Mesodermal cell (in vitro differentiated cells): ENCODE measurements at regions not wholly inside any gene's neighbourhood (a gene's known extent, or its start where the extent isn't known, plus 50 kb on each side); places are given as distances from the start of the nearest gene placed in this dataset.

Experiments
- H3K27ac ChIP-seq: 2 replicates; pipeline ENCODE4 v1.7.0; 2013; ENCODE audit warnings: mild to moderate bottlenecking, low read depth, low read length, moderate library complexity; ENCODE audit not compliant: severe bottlenecking
- H3K36me3 ChIP-seq: 2 replicates; pipeline ENCODE4 v1.7.1; 2013; ENCODE audit warnings: mild to moderate bottlenecking, low read length, moderate library complexity; ENCODE audit not compliant: control insufficient read depth, insufficient read depth
- H3K4me1 ChIP-seq: one replicate; pipeline ENCODE4 v1.7.1; 2013; ENCODE audit warnings: mild to moderate bottlenecking, low read length; ENCODE audit not compliant: insufficient read depth, control insufficient read depth, poor library complexity, severe bottlenecking
- H3K4me3 ChIP-seq: 2 replicates; pipeline ENCODE4 v1.7.0; 2013; ENCODE audit warnings: low read length, control low read depth, mild to moderate bottlenecking; ENCODE audit not compliant: insufficient read depth, poor library complexity, severe bottlenecking; ENCODE audit errors: extremely low read depth
- H3K9me3 ChIP-seq: 2 replicates; pipeline ENCODE4 v1.7.1; 2013; ENCODE audit warnings: mild to moderate bottlenecking, low read length, moderate library complexity; ENCODE audit not compliant: control insufficient read depth
- WGBS, 2 experiments: methylation state at CpG; one replicate each; pipeline ENCODE4 v1.1.5; 2013; ENCODE audit warnings: missing lambda C conversion rate in 2 of 2; ENCODE audit not compliant: insufficient coverage in 2 of 2; 5-methylcytosine and 5-hydroxymethylcytosine counted together

DNA sequence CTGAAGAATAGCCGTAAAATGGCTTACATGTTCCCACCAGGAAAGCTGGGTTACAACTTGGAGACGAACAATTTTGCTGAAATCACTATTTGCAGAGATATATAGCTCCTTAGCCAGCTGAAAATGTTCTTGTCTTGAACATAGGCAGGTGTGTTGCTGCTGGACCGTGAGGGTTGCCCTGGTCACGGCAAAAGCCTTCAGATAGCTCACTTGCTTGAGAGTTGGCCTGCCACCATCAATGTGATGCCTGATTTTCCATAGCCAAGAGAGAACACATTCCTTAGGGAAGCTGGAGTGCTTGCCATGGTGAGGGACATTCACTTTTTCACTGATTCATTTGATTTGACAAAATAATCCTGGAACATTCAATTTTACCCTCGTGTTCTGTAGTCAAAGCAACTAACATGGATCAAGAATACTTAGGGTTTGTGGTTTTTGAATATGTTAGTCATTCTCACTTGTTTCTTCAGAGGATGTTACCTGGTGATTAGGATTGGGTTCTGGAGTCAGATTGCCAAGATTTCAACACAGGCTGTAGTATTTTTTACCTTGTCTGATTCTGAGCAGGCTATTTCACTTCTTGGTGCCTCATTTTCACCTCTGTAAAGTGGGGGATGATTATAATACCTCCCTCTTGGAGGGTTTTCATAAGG, 536.9 kb downstream of the RAPGEF2 start:
- WGBS, 2 experiments, result 88 to 96% methylated on average over 3 to 4 of the region's 5 CpGs
- Histone ChIP-seq H3K36me3 (no peaks in the 10 kb centered on the region), H3K4me1 (no peaks in the 10 kb centered on the region), H3K9me3 (no peaks in the 10 kb centered on the region), H3K4me3 (no peak overlapping the region), H3K27ac (no peak overlapping the region)

DNA sequence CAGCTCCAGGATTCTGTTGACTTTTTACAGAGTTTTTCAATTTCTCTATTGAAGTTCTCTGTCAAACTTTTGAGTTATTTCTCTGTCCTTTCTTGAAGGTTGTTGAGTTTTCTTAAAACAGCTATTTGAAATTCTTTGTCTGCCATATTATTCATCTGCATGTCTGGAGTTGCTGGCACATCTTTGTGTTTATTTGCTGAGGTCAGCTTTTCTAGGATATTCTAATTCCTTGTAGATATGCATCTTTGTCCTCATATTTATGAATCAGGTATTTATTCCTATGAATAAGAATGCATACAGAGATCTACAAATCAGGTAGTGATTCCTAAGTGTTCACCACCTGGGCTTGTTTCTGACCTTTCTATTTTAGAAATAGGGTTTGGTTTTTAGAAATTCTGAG, 546.4 kb downstream of the RAPGEF2 start:
- no peaks in the 10 kb centered on the region for H3K36me3 ChIP-seq
- no peak overlapping the region for H3K27ac ChIP-seq
- no peak overlapping the region for H3K4me3 ChIP-seq
- H3K4me1 ChIP-seq, result no peaks in the 10 kb centered on the region
- peaks cover 2% of the 10 kb centered on the region for H3K9me3 ChIP-seq

DNA sequence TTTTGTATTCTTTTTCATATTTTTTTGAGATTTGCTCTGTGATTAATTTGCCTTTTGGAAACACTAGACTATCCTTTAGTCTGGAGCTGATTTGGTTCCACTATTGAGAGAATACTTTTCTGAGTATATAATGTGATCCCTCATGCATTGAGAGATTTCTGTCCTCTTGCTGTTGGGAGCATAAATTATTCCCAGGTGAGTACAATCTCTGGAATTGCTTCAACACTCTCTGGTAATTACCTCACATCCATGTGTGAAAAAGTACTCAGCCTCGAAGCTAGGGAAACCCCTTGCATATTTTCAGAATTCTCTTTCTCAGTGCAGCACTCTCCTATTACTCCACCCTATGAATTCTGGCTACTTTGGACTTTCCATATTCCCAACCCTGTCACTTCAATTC, 550.0 kb downstream of the RAPGEF2 start:
- peaks cover 2% of the 10 kb centered on the region for H3K9me3 ChIP-seq
- WGBS, 2 experiments, result 56 to 67% methylated on average over 1 of the region's 1 CpG
- no peaks in the 10 kb centered on the region for H3K36me3 ChIP-seq
- no peak overlapping the region for H3K4me3 ChIP-seq
- no peak overlapping the region for H3K27ac ChIP-seq
- no peaks in the 10 kb centered on the region for H3K4me1 ChIP-seq

DNA sequence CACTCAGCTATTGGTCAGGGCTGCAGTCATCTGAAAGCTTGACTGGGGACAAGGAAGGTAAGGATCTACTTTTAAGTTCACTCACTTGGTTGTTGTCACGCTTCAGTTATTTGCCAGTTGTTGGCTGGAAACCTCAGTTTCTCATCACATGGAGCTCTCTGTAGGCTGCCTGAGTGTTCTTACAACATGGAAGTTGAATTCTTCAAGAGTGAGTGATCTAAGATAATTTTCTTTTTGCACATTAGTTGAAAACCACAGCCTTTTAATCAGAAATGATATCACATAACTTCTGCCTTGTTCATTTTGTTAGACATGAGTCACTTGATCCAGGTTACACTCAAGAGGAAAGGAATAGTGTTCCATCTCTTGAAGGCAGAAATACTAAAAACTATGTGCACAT, 552.7 kb downstream of the RAPGEF2 start:
- Histone ChIP-seq H3K36me3 (no peaks in the 10 kb centered on the region), H3K4me3 (no peak overlapping the region), H3K9me3 (no peaks in the 10 kb centered on the region), H3K4me1 (no peaks in the 10 kb centered on the region), H3K27ac (no peak overlapping the region)
- WGBS, 2 experiments, result 50 to 67% methylated on average over 1 of the region's 1 CpG

DNA sequence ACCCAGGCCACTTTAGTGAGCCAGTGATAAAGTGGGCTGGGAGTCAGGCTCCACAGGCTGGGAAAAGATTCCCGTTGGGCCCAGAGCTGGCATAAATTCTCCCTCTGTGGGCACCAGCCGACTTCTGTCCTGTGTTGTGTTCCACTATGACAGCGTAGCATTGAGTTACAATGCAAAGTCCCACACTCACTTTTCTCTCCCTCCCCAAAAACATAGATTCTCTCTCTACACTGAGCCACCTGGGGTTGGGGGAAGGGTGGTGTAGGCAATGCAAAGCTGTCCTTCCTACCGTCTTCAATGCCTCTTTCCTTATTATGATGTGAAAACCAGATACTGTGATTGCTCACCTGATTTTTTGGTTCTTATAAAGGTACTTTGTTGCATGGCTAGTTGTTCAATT, 566.2 kb downstream of the RAPGEF2 start:
- H3K36me3 ChIP-seq, result no peaks in the 10 kb centered on the region
- no peaks in the 10 kb centered on the region for H3K4me1 ChIP-seq
- H3K9me3 ChIP-seq, result no peaks in the 10 kb centered on the region
- WGBS, 2 experiments, result 86 to 95% methylated on average over 2 of the region's 4 CpGs
- no peak overlapping the region for H3K4me3 ChIP-seq
- no peak overlapping the region for H3K27ac ChIP-seq

DNA sequence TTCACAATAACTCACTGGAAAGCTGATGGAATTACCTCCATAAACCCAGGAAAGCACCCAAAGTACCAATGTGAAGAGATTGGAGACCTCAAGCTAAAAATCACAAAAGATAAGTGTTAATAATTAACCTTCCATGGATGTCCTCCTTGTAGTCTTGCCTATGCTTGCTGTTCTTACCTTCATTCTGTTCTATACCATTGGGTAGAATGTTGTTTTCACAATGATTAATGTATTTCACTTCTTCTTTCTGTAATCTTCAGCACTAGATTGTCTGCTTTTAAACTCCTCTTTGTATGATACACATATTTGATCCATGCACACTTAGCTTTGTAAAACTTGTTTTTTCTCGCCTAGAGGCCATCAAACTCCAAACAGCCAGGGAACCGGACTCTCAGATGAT, 570.3 kb downstream of the RAPGEF2 start:
- Histone ChIP-seq H3K4me1 (no peaks in the 10 kb centered on the region), H3K4me3 (no peak overlapping the region), H3K27ac (no peak overlapping the region), H3K36me3 (no peaks in the 10 kb centered on the region), H3K9me3 (no peaks in the 10 kb centered on the region)
- WGBS, 2 experiments, result 60 to 68% methylated on average over 2 of the region's 2 CpGs

DNA sequence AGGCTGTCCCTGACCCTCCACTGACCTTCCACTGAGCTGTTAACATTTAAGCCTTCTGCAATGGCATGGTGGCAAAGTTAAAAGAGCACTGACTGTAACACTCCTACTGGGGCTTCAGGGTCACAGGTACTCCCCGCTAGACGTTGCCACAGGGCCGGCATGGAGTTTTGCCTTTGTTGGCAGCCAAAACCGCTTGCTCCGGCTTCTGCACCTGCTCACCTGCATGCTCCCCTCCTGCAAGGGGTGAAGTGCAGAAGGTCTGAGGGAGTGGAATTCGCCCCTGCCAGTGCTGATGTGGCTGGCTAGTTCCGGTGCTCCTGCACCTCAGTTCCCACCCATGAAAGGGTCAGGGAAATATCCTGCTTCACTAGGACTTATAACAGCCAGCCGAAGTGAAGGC, 571.4 kb downstream of the RAPGEF2 start:
- H3K4me1 ChIP-seq, result no peaks in the 10 kb centered on the region
- no peak overlapping the region for H3K4me3 ChIP-seq
- no peaks in the 10 kb centered on the region for H3K36me3 ChIP-seq
- no peaks in the 10 kb centered on the region for H3K9me3 ChIP-seq
- H3K27ac ChIP-seq, result no peak overlapping the region
- 85 to 89% methylated on average over 5 to 6 of the region's 8 CpGs for WGBS, 2 experiments

DNA sequence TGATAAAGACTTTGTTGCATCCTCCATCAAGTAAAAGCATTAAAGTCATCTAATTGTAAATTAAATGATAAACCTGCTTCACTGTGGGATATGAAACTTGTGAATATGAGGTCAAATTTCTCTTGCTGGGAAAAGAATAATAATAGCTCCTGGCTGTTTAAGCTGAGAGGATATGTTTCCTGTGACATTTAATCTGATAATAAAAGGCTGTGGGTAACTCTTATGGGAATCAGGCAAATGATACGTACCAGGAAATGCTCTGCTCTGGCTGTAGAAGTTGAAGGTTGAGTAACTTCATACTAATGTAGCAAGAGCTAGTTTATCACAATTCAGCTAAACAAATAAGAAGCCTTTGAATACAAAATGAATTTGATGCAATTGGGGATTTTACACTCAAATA, 574.6 kb downstream of the RAPGEF2 start:
- no peak overlapping the region for H3K27ac ChIP-seq

DNA sequence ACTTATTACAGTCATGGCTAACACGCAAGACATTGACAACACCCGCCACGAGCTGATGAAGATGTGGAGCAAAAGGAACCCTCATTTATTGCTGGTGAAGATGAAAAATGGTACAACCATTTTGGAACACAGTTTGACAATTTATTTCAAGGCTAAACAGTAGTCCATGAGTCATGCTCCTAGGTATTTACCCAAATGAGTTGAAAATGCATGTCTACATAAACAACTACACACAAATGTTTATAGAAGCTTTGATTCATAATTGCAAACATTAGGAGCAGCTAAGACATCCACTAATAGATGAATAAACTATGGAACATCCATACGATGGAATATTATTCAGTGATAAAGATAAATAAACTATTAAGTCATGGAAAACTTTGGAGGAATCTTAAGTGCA, 580.1 kb downstream of the RAPGEF2 start:
- peaks cover 11% of the 10 kb centered on the region for H3K4me1 ChIP-seq
- no peak overlapping the region for H3K27ac ChIP-seq
- no peaks in the 10 kb centered on the region for H3K36me3 ChIP-seq
- no peaks in the 10 kb centered on the region for H3K9me3 ChIP-seq
- H3K4me3 ChIP-seq, result no peak overlapping the region
- no CpG with 5 or more reads among the region's 4 CpGs for WGBS, 2 experiments

More for the DNA sequence above, 574.6 kb downstream of the RAPGEF2 start:
- WGBS, 2 experiments, result 100% methylated on average over 1 of the region's 1 CpG; no CpG with 5 or more reads in 1 of the 2 experiments
- H3K9me3 ChIP-seq, result no peaks in the 10 kb centered on the region
- H3K4me1 ChIP-seq, result no peaks in the 10 kb centered on the region
- no peaks in the 10 kb centered on the region for H3K36me3 ChIP-seq
- H3K4me3 ChIP-seq, result no peak overlapping the region

DNA sequence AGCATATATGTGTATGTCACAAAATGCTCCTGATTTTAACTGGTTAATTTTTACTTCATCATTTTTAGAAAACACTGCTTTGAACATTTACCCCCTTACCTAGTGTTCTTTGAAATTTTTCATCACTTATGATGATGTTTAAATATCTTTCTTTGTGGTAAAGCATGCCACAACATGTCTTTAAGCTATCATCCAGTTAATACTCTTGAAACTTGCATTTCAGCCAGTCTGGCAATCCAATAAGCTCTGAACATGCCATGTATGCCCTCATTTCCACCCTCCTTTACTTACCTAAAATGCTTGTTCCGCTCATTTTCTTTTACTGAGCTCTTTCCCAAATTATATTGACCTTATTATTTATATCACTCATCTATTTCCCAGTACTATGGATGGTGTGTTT, 581.2 kb downstream of the RAPGEF2 start:
- H3K9me3 ChIP-seq, result no peaks in the 10 kb centered on the region
- H3K4me3 ChIP-seq, result no peak overlapping the region
- peaks cover 11% of the 10 kb centered on the region for H3K4me1 ChIP-seq
- H3K36me3 ChIP-seq, result no peaks in the 10 kb centered on the region
- WGBS, 2 experiments, result no CpG with 5 or more reads among the region's 1 CpG
- H3K27ac ChIP-seq, result no peak overlapping the region

DNA sequence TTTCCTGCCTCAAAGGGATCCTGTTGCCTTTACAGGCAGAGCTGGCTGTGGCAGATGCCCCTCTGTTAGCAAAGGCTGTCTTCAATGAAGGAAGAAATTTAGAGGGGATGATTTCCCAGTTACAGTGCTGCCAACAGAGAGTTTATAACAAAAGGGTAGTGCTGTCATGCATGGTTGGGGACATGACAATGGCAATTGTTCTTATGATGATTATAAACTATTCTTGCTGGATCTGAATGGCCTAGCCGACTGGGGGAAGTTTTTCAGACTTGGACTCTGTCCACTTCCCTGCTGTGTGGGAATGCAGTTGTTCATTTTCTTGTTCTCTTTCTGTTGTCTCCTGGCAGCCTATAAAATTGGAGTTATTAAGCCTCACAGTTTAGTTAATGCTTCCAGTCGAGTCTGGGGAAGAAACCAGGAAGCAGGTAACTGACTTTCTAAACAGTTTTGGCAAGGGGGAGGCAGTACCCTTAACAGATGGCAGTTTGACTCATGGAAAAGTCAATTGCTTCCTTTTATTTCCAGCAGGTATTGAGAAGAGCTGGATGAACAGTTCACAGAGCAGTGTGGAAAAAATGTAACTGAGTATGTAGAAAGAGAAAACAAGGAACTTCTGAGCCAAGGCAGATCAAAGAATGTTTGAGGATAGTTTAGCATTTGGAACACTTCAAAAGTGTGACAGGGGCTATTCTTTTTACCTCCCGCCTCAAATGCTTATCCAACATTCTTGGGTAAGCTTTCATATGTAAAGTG, 582.6 kb downstream of the RAPGEF2 start:
- H3K4me1 ChIP-seq, result peaks cover 11% of the 10 kb centered on the region
- H3K4me3 ChIP-seq, result no peak overlapping the region
- peak overlapping the region; percentile 16 for H3K27ac ChIP-seq
- no peaks in the 10 kb centered on the region for H3K9me3 ChIP-seq
- H3K36me3 ChIP-seq, result no peaks in the 10 kb centered on the region
- 59 to 61% methylated on average over 2 of the region's 3 CpGs for WGBS, 2 experiments
